PC-3 (cell line): ENCODE measurements at regions not wholly inside any gene's neighbourhood (a gene's known extent, or its start where the extent isn't known, plus 50 kb on each side); places are given as distances from the start of the nearest gene placed in this dataset.

Source experiments
- ATAC-seq: fragments of 200-7000 bp; cut with Tn5 transposase; 2 replicates; pipeline ENCODE4 v1.9.1; 2020; ENCODE audit warnings: mild to moderate bottlenecking, moderate library complexity
- BruUV-seq: library from RNA; stranded (reverse); fragments of 400-500 nt; replicated peaks from 2 replicates; lab custom pipeline; 2021; lab: Mats Ljungman, UMichigan
- CTCF ChIA-PET: fragments of 300-600 bp; sonication (Branson Sonifier 250); formaldehyde crosslinking; loops from one replicate; lab custom pipeline; 2022; ENCODE audit warnings: antibody characterized with exemption; lab: Charles Lee
- POLR2A ChIA-PET: fragments of 300-600 bp; sonication (Branson Sonifier 250); formaldehyde crosslinking; loops from one replicate; lab custom pipeline; 2022; ENCODE audit warnings: antibody characterized with exemption; ENCODE audit not compliant: unreplicated experiment; lab: Charles Lee
- DNase-seq: peaks from one replicate; pipeline ENCODE4 v3.0.0-alpha.2; 2015
- H2AFZ ChIP-seq: fragments of 300-600 bp; sonication (generic); 2 replicates; pipeline ENCODE4 v1.6.0; 2016; ENCODE audit warnings: antibody characterized with exemption, low read length
- H3F3A ChIP-seq: fragments of 300-600 bp; sonication (generic); one replicate; pipeline ENCODE4 v1.6.0; 2017; ENCODE audit warnings: antibody characterized with exemption, low read length, control low read depth, mild to moderate bottlenecking; ENCODE audit not compliant: unreplicated experiment
- H3K27ac ChIP-seq: fragments of 300-600 bp; sonication (generic); 2 replicates; pipeline ENCODE4 v1.5.1; 2016; ENCODE audit warnings: mild to moderate bottlenecking, low read length
- H3K27me3 ChIP-seq: fragments of 300-600 bp; sonication (generic); 2 replicates; pipeline ENCODE4 v1.6.1; 2016; ENCODE audit warnings: low read length, mixed read lengths
- H3K36me3 ChIP-seq: fragments of 300-600 bp; sonication (generic); 2 replicates; pipeline ENCODE4 v1.6.1; 2016; ENCODE audit warnings: low read depth, mixed run types, low read length, mixed read lengths
- H3K4me1 ChIP-seq: fragments of 300-600 bp; sonication (generic); 2 replicates; pipeline ENCODE4 v1.5.1; 2016; ENCODE audit warnings: low read length; ENCODE audit not compliant: insufficient read depth
- H3K4me2 ChIP-seq: fragments of 300-600 bp; sonication (generic); 2 replicates; pipeline ENCODE4 v1.6.0; 2016; ENCODE audit warnings: low read length
- H3K4me3 ChIP-seq: fragments of 300-600 bp; sonication (generic); 2 replicates; pipeline ENCODE4 v1.5.1; 2016; ENCODE audit warnings: mild to moderate bottlenecking, low read length, mixed read lengths
- H3K79me2 ChIP-seq: fragments of 300-600 bp; sonication (generic); 2 replicates; pipeline ENCODE4 v1.6.1; 2017; ENCODE audit warnings: low read length, mixed read lengths
- H3K9ac ChIP-seq: fragments of 300-600 bp; sonication (generic); 2 replicates; pipeline ENCODE4 v1.6.0; 2016; ENCODE audit warnings: mild to moderate bottlenecking, low read length
- H3K9me2 ChIP-seq: fragments of 300-600 bp; sonication (generic); replicated peaks from 2 replicates; pipeline ENCODE4 v1.6.1; 2016; ENCODE audit warnings: mixed run types, low read length, mixed read lengths
- H3K9me3 ChIP-seq: fragments of 300-600 bp; sonication (generic); 2 replicates; pipeline ENCODE4 v1.6.1; 2016; ENCODE audit warnings: low read length, mixed read lengths
- H4K20me1 ChIP-seq: fragments of 300-600 bp; sonication (generic); 2 replicates; pipeline ENCODE4 v1.6.1; 2016; ENCODE audit warnings: low read length, mixed read lengths
- EZH2 ChIP-seq: fragments of 300-600 bp; sonication (generic); IDR thresholded peaks from one replicate; pipeline ENCODE4 v1.6.1; 2017; ENCODE audit warnings: antibody characterized with exemption, mild to moderate bottlenecking, low read length; ENCODE audit not compliant: unreplicated experiment
- EZH2phosphoT487 ChIP-seq: fragments of 300-600 bp; sonication (generic); IDR thresholded peaks from 2 replicates; pipeline ENCODE4 v1.6.1; 2018; ENCODE audit warnings: mild to moderate bottlenecking, antibody characterized with exemption, low read length, borderline replicate concordance
- intact Hi-C: fragments of 100-400 bp; cut with micrococcal nuclease; formaldehyde crosslinking; loops from 2 replicates; pipeline ENCODE4 v1.9.0; 2023
- TF ChIP-seq, protein P1 (sequence below): fragments of 300-600 bp; sonication (generic); conservative IDR thresholded peaks from 2 replicates; pipeline ENCODE4 v1.5.1; 2017; ENCODE audit warnings: antibody characterized with exemption, low read depth, mild to moderate bottlenecking, low read length

GRCh38 chr16:85258629-85259028 is 146.4 kb upstream of the CIBAR2 start:
- ATAC-seq = no peak
- Histone ChIP-seq H3K4me1 (no peaks in the 10 kb centered on the region), H3K36me3 (no peaks in the 10 kb centered on the region), H3K4me2 (no peak overlapping the region), H3K9ac (no peak overlapping the region), H3K4me3 (no peak overlapping the region), H3F3A (no peaks in the 10 kb centered on the region), H3K27me3 (no peaks in the 10 kb centered on the region), H3K27ac (no peak overlapping the region), H4K20me1 (no peaks in the 10 kb centered on the region), H3K9me2 (no peaks in the 10 kb centered on the region), H3K9me3 (no peaks in the 10 kb centered on the region), H3K79me2 (no peaks in the 10 kb centered on the region), H2AFZ (no peak overlapping the region)
- POLR2A ChIA-PET = no interaction called here
- CTCF ChIA-PET = no interaction called here
- TF ChIP-seq, protein P1, sequence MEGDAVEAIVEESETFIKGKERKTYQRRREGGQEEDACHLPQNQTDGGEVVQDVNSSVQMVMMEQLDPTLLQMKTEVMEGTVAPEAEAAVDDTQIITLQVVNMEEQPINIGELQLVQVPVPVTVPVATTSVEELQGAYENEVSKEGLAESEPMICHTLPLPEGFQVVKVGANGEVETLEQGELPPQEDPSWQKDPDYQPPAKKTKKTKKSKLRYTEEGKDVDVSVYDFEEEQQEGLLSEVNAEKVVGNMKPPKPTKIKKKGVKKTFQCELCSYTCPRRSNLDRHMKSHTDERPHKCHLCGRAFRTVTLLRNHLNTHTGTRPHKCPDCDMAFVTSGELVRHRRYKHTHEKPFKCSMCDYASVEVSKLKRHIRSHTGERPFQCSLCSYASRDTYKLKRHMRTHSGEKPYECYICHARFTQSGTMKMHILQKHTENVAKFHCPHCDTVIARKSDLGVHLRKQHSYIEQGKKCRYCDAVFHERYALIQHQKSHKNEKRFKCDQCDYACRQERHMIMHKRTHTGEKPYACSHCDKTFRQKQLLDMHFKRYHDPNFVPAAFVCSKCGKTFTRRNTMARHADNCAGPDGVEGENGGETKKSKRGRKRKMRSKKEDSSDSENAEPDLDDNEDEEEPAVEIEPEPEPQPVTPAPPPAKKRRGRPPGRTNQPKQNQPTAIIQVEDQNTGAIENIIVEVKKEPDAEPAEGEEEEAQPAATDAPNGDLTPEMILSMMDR = no peak
- no peak for TF ChIP-seq EZH2phosphoT487
- TF ChIP-seq EZH2 = no peak
- BruUV-seq = no TSS peak
- intact Hi-C loops = no loop called here
- no peak for DNase-seq

- no peak overlapping the region for H2AFZ ChIP-seq
- H3K4me1 ChIP-seq = no peaks in the 10 kb centered on the region
- H3K27me3 ChIP-seq = no peaks in the 10 kb centered on the region
- intact Hi-C loops = no loop called here
- ATAC-seq = no peak
- no peak overlapping the region for H3K27ac ChIP-seq
- POLR2A ChIA-PET = no interaction called here
- no peaks in the 10 kb centered on the region for H3K79me2 ChIP-seq
- no TSS peak for BruUV-seq
- H3K9me3 ChIP-seq = no peaks in the 10 kb centered on the region
- H3K36me3 ChIP-seq = no peaks in the 10 kb centered on the region
- CTCF ChIA-PET = no interaction called here
- TF ChIP-seq, protein P1 = no peak
- no peak for TF ChIP-seq EZH2
- TF ChIP-seq EZH2phosphoT487 = no peak
- no peak for DNase-seq
- H4K20me1 ChIP-seq = no peaks in the 10 kb centered on the region
- no peaks in the 10 kb centered on the region for H3F3A ChIP-seq
- H3K9me2 ChIP-seq = no peaks in the 10 kb centered on the region
- no peak overlapping the region for H3K4me3 ChIP-seq
- H3K9ac ChIP-seq = no peak overlapping the region
- H3K4me2 ChIP-seq = no peak overlapping the region
Measured at GRCh38 chr16:85259115-85259831, 147.0 kb upstream of the CIBAR2 start.

DNA sequence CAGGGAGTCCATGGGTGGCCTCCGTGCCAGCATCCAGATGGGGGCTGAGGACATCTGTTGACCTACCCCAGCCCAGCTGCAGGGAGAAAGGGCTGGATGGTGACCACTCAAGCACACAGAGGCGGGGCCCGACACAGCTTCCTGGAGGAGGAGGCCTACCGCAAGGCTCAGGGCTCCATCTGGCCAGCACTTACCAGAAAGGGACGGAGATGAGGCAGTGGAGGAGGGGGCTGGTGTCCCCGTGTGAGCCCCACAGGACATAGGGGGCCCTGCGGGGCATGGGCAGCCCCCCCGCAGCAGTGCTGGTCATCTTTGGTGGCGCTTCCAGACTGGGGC is 147.5 kb upstream of the CIBAR2 start:
- Histone ChIP-seq H3K79me2 (no peaks in the 10 kb centered on the region), H3F3A (no peaks in the 10 kb centered on the region), H3K36me3 (no peaks in the 10 kb centered on the region), H4K20me1 (no peaks in the 10 kb centered on the region), H3K27ac (no peak overlapping the region), H3K9me3 (no peaks in the 10 kb centered on the region), H3K4me1 (no peaks in the 10 kb centered on the region), H3K9ac (no peak overlapping the region), H2AFZ (no peak overlapping the region), H3K4me3 (no peak overlapping the region), H3K4me2 (no peak overlapping the region), H3K27me3 (no peaks in the 10 kb centered on the region), H3K9me2 (no peaks in the 10 kb centered on the region)
- no TSS peak for BruUV-seq
- ATAC-seq = no peak
- TF ChIP-seq, protein P1 = no peak
- no peak for TF ChIP-seq EZH2
- TF ChIP-seq EZH2phosphoT487 = no peak
- ChIA-PET CTCF (no interaction called here), POLR2A (no interaction called here)
- intact Hi-C loops = no loop called here
- DNase-seq = no peak
